ENCODE measurements at regions not wholly inside any gene's neighbourhood (a gene's known extent, or its start where the extent isn't known, plus 50 kb on each side); places are given as distances from the start of the nearest gene placed in this dataset.

- Histone ChIP-seq H3K56ac (ENCODE audit: insufficient read length, low read depth, low read length) (no peak overlapping the region), H3K27ac (ENCODE audit: insufficient read length, low read depth, low read length) (no peak overlapping the region), H3K4me2 (ENCODE audit: insufficient read depth, insufficient read length, low read length) (no peak overlapping the region), H3K23me2 (ENCODE audit: insufficient read length, low read depth, low read length, poor library complexity, severe bottlenecking) (no peaks in the 10 kb centered on the region), H3T11ph (ENCODE audit: low read length) (no peak overlapping the region), H4K8ac (replicated peaks; ENCODE audit: insufficient read length, low read depth, low read length) (no peak overlapping the region), H2BK12ac (ENCODE audit: insufficient read length, low read depth, low read length) (no peak overlapping the region), H3K79me1 (ENCODE audit: insufficient read depth, low read depth, low read length, poor library complexity, severe bottlenecking) (no peaks in the 10 kb centered on the region), H2BK20ac (ENCODE audit: low read depth, low read length, poor library complexity, severe bottlenecking) (no peak overlapping the region), H3K27me3 (ENCODE audit: insufficient read depth, low read length) (no peaks in the 10 kb centered on the region), H3K14ac (ENCODE audit: insufficient read depth, low read length) (no peak overlapping the region), H3K4ac (ENCODE audit: low read depth, low read length) (no peak overlapping the region), H2BK15ac (ENCODE audit: low read depth, low read length) (no peak overlapping the region), H3K9ac (ENCODE audit: extremely low read depth, insufficient read length, low read length) (no peak overlapping the region), H4K20me1 (ENCODE audit: control insufficient read depth, insufficient read depth, insufficient read length) (no peaks in the 10 kb centered on the region), H3K9me3 (ENCODE audit: control insufficient read depth, low read depth, low read length) (no peaks in the 10 kb centered on the region), H2BK5ac (ENCODE audit: insufficient read length, low read length) (no peak overlapping the region), H3K4me1 (ENCODE audit: insufficient read depth, low read length) (no peaks in the 10 kb centered on the region; the same call in 1 of the 2 replicates), H4K91ac (ENCODE audit: insufficient read length, low read depth, low read length) (no peak overlapping the region), H3K18ac (ENCODE audit: insufficient read length, low read depth, low read length) (no peak overlapping the region), H4K5ac (ENCODE audit: insufficient read length, low read depth, low read length) (no peak overlapping the region), H3K79me2 (ENCODE audit: insufficient read depth, low read length) (no peaks in the 10 kb centered on the region), H2AFZ (ENCODE audit: low read length) (no peak overlapping the region), H2AK5ac (ENCODE audit: insufficient read length, low read length) (no peak overlapping the region), H2BK120ac (ENCODE audit: low read depth, low read length, poor library complexity, severe bottlenecking) (no peak overlapping the region), H3K23ac (ENCODE audit: insufficient read length, low read depth, low read length) (no peak overlapping the region)
- H3K4me1 Mint-ChIP-seq = peaks cover 17 to 24% of the 10 kb centered on the region in 2 experiments
- WGBS (ENCODE audit: extremely low coverage, insufficient read length, low lambda C conversion rate) = no CpG with 5 or more reads among the region's 3 CpGs
- no peaks in the 10 kb centered on the region; a peak in 1 of 5 replicates for H3K9me3 Mint-ChIP-seq
- H3K27ac Mint-ChIP-seq = no peak overlapping the region
- no peaks in the 10 kb centered on the region; the same call in 1 of the 2 replicates for H3K27me3 Mint-ChIP-seq (ENCODE audit: low read depth)
- TF ChIP-seq CTCF (conservative IDR thresholded peaks at IDR 0.05) = no peak
- no peaks in the 10 kb centered on the region for H3K36me3 Mint-ChIP-seq (ENCODE audit: insufficient read depth in 1 of 3, low read depth in 3 of 3)
- no peak overlapping the region for H3K4me3 Mint-ChIP-seq
- DNase-seq = no peak
Observed at GRCh38 chr6:8243475-8243874, 141.1 kb upstream of the EEF1E1 start.

Measured in H9 (cell line).